SIG-M5 treated with dmso at 0.1 percent for 504 hours (cell line): ENCODE measurements at regions not wholly inside any gene's neighbourhood (a gene's known extent, or its start where the extent isn't known, plus 50 kb on each side); places are given as distances from the start of the nearest gene placed in this dataset.
A peak's percentile ranks its signal among the peaks of the same experiment; 100 is the strongest.
"Not testable (repeated sequence)": the region's sequence is repeated elsewhere in the genome, so short reads cannot be mapped to it uniquely, and the experiment has no call there.

Experiments
- DNase-seq: peaks from one replicate; lab custom pipeline; 2025; ENCODE audit not compliant: unreplicated experiment; lab: John Stamatoyannopoulos, UW

DNA sequence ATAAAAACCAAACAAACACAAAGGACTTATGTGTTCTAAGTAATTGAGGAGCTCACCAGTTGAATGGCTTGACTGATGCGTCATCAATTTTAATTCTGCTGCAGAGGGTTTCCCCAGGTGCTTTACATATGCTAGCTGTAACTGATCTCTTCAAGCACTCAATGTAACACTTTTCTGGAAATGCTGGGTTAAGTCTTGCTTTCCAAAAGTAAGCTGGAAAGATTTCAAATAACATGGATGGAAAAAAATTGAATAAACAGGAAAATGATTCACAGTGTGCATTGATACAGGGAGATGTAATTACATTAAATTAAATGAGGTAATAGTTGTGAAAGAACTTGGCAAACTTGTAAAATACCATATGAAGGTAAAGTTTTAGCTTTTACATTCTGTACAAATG, 186.7 kb upstream of the WDFY3 start:
- DNase-seq: no peak

DNA sequence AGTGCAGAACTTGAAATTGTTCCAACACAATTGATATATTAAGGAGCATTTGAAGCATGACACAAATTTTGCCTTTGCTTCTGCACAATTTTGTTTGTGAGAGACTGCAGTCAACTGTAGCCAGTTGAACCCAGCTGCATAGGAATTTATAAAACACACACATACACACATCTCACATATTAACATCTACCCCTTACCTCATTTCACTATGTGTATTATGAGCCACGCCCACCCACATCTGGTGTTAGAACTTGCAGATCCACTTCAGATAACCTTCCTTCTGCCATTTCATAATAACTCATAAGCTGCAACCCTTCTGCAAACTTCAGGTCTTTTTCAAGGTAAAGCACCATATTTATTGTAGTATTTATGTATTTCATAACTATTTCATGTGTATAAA, 188.1 kb upstream of the WDFY3 start:
- DNase-seq: no peak

DNA sequence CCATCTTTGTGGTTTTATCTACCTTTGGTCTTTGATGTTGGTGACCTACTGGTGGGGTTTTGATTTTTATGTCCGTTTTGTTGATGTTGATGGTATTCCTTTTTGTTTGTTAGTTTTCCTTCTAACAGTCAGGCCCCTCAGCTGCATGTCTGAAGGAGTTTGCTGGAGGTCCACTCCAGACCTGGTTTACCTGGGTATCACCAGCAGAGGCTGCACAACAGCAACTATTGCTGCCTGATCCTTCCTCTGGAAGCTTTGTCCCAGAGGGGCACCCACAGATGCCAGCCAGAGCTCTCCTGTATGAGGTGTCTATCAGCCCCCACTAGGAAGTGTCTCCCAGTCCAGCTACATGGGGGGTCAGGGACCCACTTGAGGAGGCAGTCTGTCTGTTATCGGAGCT, 199.3 kb upstream of the WDFY3 start:
- no peak for DNase-seq

DNA sequence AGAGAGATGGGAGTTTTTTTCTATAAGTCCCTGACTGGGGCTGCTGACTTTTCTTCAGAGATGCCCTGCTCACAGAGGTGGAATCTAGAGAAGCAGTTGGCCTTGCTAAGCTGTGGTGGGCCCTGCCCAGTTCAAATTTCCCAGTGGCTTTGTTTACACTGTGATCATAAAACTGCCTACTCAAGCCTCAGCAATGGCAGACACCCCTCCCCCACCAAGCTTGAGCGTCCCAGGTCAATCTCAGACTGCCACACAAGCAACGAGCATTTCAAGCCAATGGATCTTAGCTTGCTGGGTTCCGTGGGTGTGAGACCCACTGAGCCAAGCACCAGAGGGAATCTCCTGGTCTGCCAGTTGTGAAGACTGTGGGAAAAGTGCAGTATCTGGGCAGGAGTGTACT, 199.8 kb upstream of the WDFY3 start:
- DNase-seq: no peak

GRCh38 chr4:85168234-85168834, 201.8 kb upstream of the WDFY3 start:
- no peak for DNase-seq

- DNase-seq: no peak
Measured at GRCh38 chr4:85170241-85170640, 203.8 kb upstream of the WDFY3 start.

GRCh38 chr4:85175190-85175589, 208.7 kb upstream of the WDFY3 start:
- DNase-seq: no peak

- DNase-seq: no peak
Measured at GRCh38 chr4:85177092-85177491, 210.6 kb upstream of the WDFY3 start.

GRCh38 chr4:85177679-85178078, 211.2 kb upstream of the WDFY3 start:
- DNase-seq: no peak

DNA sequence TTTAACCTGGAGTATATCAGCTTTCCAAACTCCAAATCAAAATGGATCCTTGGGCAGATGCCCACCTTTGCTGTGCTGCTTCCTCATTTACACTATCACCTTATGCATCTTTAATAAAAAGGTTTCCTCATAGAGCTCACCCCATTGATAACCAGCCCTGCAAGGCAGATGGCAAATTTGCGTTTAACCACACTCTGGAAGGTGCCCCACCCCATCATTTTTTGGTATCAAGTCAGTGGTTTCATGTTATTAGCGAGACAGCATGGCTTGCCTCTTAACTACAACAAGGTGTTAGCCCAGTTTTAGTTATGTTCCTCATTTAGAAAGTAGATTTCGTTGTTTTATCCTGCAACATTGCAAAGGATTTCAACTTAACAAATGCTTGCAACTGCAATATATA, 214.0 kb upstream of the WDFY3 start:
- no peak for DNase-seq

DNA sequence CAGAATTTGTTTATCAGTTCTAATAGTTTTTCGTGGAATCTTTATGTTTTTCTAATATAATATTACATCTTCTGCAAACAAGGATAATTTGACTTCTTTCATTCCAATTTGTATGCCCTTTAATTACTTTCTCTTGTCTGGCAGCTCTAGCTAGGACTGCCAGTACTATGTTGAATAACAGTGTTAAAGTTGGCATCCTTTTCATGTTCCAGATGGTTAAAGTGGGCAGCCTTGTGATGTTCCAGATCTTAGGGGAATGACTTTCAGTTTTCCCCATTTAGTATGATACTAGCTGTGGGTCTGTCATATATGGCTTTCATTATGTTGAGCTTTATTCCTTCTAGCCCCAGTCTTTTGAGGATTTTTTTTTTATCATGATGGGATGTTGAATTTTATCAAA, 220.6 kb upstream of the WDFY3 start:
- DNase-seq: no peak

GRCh38 chr4:85196015-85196414, 229.5 kb upstream of the WDFY3 start:
- peak; percentile 0 for DNase-seq

DNA sequence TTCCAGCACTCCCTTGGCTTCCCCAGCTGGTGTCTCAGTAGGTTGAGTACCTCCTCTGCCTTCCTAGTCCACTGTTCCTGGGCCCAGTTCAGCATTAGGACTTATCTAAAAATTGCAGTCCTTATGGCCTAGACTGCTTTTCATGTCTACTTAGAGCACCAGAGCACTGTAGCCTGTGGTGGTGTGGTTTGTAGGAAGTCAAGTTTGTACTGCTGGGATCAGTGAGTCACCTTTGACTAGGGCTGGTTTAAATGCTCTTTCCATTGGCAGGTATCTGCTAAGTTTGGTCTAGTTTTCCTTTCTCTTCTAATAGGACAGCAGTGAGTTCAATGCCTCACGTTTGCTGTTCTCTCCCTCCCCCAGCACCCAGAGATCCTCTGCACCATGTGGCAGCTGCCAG, 233.6 kb upstream of the WDFY3 start:
- DNase-seq: no peak

GRCh38 chr4:85209161-85209560, 242.7 kb upstream of the WDFY3 start:
- DNase-seq: no peak

DNA sequence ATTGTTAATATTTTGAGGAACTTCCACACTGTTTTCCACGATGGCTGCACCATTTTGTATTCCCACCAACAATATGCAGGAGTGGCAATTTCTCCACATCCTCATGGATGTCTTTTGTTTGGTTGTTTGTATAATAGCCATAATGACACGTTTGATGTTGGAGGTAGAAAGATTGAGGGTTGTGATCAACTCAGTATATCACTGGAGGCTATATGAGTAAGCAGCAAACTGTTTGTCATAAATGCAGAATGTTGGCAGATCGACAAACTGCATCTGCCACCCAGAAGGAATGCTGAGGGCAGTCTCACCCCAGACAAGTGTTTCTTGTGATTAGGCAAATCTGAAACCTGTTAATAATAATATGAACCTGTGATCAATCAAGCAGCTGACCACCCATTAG, 243.9 kb upstream of the WDFY3 start:
- DNase-seq: no peak

GRCh38 chr4:85216571-85216970, 250.1 kb upstream of the WDFY3 start:
- not testable (repeated sequence) for DNase-seq

DNA sequence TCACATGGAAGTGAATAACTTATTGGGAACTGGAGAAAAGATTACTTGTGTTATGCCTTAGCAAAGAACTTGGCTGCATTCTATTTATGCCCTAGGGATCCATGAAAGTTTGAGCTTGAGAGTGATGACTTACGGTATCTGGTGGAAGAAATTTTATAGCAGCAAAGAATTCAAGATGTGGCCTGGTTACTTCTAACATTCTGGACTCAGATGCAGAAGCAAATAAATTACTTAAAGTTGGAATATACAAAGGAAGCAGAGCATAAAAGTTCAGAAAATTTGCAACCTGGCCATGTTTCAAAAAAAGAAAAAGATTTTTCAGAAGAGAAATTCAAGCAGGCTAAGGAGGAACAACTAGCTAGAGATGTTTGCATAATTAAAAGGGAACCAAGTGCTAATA, 252.3 kb upstream of the WDFY3 start:
- DNase-seq: no peak

DNA sequence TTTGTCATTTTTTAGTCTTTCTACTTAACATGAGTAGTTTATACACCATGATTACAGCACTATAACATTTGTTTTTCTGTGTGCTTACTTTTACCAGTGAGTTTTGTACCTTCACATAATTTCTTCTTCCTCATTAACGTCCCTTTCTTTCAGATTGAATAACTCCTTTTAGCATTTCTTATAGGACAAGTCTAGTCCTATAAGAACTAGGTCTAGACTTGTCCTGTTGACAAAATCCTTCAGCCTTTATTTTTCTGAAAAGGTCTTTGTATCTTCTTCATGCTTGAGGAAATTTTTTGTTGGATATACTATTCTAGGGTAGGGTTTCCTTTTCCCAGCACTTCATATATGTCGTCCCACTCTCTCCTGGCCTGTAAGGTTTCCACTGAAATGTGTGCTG, 253.3 kb upstream of the ARHGAP24 start:
- DNase-seq: no peak

DNA sequence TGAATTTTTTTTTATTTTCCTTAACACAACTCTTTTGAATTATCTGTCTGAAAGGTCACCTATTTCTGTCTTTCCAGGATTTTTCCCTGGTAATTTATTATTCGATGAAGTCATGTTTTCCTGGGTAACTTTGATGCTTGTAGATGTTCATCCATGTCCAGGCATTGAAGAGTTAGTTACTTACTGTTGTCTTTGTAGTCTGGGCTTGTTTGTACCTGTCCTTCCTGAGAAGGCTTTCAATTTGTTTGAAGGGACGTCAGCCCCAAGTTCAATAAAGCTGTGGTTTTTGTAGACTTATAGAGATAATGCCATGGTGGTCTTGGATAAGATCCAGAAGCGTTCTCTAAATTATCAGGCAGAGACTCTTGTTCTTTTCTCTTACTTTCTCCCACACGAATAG, 252.4 kb upstream of the ARHGAP24 start:
- DNase-seq: no peak

GRCh38 chr4:85228264-85228663, 246.7 kb upstream of the ARHGAP24 start:
- DNase-seq: no peak

- DNase-seq: no peak
Measured at GRCh38 chr4:85233516-85233915, 241.4 kb upstream of the ARHGAP24 start.

DNA sequence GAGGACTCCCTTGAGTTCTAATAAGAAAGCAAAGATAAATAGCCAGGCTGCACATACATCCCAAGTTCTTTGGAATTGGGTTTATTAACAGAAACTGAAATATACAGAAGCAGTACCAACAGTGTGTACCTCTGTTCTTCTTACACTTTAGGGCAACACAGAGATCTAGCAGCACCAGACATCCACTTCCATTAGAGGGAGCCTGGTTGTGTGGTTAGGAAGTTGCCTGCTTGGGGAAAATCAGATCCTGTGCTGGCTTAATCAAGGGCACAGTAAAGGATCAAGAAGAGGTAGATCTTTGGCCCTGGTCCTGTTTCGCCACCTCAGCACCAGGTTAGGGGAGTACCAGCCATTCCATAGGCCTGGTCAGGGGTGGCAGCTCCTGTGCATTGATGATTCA, 231.1 kb upstream of the ARHGAP24 start:
- DNase-seq: no peak

DNA sequence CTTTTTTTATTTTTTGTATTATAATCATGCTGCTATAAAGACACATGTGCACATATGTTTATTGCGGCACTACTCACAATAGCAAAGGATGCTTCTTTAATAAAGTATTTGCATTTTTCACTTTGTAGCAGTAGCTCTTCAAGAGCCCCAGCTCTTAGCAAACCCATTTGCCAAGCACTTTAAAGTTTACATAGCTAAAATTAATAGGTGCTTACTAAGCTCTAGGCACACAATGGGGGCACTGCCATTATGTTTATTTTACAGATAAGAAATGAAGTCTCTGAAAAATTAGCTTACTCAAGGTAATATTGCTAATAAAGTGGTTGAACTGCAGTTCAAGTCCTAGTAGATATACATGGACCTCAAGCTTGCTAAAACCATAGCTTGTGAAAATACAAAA, 230.3 kb upstream of the ARHGAP24 start:
- no peak for DNase-seq

DNA sequence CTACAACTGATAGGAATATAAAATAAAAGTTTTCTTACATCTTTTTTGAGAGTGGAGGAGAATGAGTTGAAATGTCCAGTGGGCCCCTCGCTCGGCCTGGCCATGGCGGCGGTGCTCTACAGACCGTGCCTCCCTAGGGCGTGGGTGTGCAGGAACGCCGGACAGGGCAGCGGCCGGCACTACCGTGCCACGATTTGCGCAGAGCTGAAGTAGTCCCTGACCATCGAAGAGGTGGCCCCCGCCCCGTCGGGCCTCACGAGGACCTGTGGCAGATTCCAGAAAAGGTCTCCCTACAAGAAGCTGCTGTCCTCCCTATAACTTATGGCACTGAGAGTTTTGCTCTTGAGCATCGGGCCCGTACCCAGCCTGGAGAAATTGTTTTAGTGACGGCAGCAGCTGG, 228.9 kb upstream of the ARHGAP24 start:
- DNase-seq: no peak
